Ramos (cell line): ENCODE measurements at regions not wholly inside any gene's neighbourhood (a gene's known extent, or its start where the extent isn't known, plus 50 kb on each side); places are given as distances from the start of the nearest gene placed in this dataset.

ENCODE experiments used
- in situ Hi-C: fragments of 300-500 bp; cut with MboI; formaldehyde crosslinking; loops from one replicate; pipeline ENCODE4 v1.14.3; 2022; ENCODE audit warnings: low sequenced_read_pairs; ENCODE audit not compliant: unreplicated experiment

DNA sequence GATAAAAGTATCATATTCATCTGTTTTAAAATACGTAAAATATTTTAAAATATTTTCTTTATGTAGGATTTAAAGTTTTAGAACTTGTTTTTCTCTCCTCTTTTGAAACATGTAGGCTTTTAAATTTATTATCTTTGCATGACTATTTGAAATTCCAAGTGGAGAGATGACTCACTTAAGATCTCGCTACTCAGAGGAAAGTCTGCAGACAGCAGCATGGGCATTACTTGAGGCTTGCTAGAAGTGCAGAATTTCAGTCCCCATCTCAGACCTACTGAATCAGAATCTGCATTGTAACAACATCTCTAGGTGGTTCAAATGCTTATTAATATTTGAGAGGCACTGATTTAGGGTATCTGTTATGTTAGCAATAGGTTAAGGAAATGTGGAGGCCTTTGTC lies 225.7 kb upstream of the ARX start:
- in situ Hi-C loops: no loop called here

DNA sequence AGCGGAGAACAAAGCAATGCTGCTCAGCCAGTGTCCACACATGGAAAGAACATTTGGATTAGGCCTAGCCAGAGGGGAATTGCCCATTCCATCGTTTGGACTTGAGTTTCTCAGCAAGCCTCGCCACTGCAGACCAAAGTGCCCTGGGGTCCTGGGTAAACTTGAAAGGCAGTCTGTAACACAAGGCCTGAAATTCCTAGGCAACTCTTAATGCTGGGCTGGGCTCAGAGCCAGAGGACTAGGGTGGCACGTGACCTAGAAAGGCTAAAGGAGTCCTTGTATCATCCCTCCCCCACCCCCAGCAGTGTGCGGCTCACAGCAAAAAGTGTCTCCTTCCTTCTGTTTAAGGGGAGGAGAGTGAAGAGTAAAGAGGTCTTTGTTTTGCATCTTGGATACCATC lies 210.4 kb upstream of the ARX start:
- in situ Hi-C loops: no loop called here

DNA sequence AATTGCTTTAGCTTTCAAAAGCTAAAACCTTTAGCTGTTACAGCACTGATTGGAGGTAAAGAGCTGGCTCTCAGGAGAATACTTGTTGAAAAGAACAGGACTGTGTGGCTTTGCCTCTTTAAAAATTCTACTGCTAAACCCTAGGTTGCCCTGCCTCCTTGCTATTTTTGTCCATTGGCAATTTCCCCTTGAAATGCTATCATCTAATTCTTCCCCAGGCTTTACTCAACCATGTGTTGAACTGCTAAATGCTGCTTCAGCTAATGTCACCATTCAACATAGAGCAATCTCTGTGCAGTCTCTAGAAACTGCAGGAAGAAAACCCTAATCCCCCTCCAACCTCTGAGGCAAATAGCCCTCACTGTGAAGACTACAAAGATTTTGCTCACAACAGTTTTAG lies 203.7 kb upstream of the ARX start:
- in situ Hi-C loops: no loop called here

DNA sequence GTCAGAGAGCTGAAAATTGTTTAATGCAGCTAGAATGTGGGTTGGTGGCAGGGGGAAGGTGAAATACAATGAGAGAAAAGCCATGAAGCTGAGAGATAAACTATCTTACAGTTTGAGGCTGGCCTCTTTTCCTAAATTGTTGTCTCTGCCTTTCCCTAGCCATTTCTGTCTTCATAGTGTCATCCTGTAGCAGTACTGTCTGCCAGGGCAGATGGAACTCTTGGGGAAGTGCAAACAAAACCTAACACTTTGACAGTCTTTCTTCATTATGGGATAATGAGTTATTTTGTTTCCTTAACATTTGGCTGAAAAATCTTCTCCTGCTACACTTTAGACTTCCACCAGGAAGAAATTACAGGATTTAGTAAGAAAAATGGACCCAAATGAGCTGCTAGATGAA lies 197.8 kb upstream of the ARX start:
- in situ Hi-C loops: no loop called here

DNA sequence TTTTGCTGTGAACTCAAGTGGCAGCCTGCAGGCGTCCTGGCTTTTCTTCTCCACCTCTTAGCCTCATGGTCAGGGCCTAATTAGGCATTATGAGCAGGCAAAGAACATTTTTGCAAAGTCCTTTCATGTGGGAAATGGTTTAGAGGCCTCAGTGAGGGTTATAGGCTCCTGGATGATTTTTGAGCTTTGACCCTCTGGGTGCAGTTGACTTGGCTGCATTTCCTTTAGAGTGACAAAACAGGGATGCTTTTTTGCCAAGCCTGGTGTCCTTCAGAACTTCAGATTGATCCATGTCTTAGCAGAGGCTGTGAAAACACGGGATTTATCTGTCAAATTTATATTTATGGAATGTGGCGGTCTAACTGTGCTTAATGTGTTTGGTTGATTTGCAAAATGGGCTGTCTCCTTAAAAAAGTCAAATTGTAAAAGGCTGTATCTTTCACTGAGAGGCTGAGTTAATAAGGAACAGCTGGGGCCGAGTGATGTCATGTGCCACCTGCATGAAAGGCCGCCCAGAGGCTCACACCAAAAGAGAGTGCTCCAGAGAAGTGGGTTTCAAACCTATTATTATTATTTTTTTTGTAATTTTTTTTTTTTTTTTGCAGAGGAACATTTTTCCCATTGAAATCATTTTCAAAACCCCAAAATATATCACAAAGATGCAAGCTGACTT lies 192.2 kb upstream of the ARX start:
- in situ Hi-C loops: no loop called here

DNA sequence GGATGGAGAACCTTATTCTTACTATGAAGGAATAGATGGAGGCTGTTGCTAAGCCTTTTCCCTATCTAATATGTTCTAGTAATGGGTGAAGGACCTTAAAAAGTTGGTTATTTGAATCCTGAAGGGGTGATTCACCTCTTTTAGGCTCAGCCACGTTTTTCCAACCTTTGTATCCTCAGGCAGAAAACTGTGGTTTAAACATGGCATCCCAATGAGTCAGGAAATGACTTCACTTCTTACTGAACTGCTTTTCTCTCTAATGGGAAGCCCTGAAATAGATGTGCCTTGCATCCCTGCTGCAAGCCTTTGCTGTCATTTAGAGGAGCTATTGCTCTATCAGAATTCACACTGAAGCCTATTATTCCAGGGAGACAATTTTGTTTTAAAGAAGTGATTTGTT lies 191.0 kb upstream of the ARX start:
- in situ Hi-C loops: no loop called here

DNA sequence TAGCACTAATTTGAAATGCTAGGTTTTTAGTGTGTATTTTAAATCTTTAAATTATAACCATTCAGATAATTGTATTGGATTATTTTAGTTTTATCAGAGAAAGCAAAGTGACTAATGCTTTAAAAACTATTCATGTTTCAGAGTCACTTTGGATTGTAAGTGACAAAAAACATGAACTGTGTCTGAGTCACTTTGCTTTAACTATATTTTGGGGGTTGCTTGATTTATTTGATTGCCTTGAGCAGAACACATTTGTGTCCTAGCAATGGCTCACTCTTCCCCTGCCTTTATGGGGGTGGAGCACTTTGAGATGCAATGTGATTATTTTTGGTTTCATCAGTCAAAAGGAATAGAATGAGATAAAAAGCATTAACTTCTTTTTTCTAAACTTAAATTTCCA lies 188.4 kb upstream of the ARX start:
- in situ Hi-C loops: no loop called here

DNA sequence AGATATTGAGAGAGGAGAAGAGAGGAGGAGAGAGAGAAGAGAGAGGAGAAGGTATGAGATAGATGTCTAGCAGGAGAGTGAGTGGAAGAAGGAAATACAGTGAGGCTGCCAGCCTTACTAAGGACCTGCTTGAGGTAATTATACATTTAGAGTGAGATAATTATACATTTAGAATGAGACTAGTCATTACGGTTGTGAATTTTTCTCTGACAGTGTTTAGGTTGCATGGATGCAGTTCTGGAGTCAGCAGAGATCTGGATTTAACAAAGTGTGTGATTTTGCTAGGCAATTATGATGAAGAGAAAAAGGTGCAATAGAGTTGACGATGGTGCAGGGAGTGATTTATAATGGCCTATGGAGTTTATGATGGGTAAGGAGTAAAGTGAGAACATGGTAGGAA lies 187.1 kb upstream of the ARX start:
- in situ Hi-C loops: no loop called here

DNA sequence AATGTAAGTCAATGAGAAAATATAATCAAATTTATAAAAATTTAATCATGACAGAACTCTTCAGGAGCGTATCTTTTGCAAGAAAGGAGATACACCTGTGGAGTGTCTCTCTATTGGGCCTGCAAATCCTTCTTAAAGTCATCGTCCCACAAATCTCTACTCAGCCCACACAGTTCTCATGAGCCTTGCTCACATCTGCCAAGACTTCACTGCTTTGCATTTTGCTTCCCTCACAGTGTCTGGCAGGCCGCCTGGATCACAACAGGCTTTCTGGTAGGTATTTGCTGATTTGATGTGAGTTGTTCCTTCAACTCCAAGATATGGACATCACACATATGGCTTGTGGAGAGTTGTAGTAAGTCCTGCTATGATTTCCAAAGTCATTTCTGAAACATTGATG lies 183.1 kb upstream of the ARX start:
- in situ Hi-C loops: no loop called here

DNA sequence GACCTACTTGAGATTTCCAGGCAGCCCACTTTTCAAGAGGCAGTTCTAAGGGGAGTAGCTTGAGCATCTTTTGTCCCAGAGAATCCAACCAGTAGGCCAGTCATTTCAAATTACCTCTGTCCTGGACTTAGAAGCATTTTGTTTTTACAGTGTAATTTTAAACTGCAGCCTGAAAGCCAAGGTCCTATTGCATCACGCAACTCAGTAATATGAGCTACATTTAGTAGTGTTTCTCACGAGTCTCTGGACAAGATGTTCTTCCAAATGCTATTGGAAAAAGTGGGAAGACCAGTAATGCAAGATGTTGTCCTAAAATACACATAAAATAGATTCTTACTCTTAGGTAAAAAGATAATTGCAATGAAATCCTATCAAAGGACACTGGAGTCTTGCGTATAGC lies 182.5 kb upstream of the ARX start:
- in situ Hi-C loops: no loop called here

DNA sequence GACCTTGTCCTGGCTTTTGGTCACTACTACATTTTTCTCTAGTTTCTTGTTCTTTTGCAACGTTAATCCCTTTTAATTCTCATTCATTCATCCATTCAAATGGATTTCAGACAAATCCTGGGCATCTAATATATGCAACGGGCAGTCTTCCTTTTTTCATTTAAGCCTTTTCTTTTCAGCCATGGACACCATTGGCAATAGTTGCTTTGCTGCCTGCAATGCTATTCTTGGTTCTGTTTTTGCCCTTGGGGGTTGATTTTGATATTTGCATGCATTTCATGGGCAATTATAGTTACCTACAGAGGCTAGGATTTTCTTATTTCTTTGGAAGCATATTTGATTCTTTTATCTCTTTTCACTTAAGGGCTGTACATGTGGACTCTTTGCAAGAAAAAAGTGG lies 180.5 kb upstream of the ARX start:
- in situ Hi-C loops: no loop called here

DNA sequence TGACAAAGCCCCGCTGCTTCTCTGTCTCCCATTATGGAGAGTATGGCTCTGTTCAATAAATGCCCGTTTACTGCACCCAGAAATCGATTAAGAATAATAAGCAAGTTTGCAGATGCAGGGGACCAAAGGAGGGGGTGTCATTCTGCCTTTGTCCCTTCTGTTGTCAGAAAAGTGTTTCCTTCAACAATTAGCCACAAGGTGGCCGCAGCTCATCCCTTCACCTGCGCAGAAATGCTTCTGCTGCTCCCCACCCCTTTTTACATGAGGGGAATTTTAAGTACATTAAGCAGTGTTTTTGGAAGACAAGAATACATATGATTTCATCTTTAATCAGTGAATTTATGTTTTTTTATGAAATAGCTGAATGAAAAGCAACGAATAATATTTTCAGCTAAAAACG lies 175.6 kb upstream of the ARX start:
- in situ Hi-C loops: no loop called here

DNA sequence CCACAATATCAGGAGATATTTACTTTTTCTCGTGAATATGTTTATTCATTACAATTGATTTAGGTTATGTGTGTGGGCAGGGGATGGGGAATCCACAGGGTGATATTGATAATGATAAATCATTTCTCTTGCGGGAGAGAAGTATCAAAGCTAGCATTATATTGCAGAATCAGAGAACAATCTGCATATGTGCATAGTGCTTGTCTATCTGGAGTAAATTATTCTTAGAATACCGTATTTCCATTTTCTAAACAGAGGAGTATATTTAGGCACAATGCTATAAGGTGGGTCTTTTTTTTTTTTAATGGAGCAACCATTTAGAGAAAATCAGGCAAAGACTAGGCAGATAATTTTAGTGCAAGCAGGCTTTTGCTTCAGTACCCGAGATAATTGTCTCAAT lies 166.0 kb upstream of the ARX start:
- in situ Hi-C loops: no loop called here

DNA sequence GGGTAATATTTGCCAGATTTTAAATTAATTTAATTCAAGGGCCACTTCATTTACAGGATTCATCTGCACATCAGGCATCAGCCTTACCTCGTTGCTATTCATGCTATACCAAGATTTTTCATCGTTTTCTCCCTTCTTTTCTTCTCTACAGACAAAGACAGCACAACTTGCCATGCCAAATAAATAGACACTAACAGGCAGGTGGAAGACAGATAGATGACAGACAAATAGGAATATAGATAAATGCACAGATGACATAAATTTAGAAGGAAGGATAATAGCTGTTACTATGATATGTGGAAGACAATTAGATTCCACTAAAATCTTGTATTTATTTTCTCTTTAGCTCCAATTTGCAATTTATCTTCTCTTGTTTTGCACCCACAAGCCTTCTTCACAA lies 164.5 kb upstream of the ARX start:
- in situ Hi-C loops: no loop called here

DNA sequence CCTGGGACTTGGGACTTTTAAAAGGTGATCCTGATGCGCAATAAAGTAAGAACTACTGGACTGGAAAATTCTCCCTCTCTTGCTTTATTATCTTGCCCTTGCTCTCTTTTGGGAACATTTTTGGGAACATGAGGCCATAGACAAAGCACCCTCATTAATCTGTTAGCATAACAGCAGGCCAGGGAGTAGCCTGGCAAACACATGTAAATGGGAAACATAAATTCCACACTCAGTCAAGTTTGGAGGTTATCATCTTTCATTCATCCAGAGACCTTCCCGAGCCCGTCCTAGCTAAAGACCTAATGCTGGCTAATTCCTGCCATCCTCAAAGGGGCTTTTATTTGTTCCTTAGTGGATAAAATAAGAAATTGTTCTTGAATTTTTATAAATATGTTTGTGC lies 162.8 kb upstream of the ARX start:
- in situ Hi-C loops: no loop called here

DNA sequence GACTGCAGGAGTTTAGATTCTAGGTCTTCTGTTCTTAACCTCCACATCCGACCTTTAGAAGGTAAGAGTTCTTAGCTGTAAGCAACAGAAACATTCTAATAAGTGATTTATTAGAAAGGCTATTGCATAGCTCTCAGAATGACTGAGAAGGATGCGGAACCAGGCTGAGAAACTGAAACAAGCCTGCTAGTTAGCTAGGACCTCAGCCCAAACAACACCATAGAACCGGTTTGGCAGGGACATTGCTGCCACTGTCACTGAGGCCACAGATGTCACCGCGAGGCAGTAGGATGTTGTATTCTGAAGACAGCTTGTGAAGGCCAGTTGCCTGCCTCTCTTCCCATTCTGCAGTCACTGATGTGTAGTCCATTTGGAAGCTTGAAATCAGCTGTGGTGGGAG lies 160.0 kb upstream of the ARX start:
- in situ Hi-C loops: no loop called here

DNA sequence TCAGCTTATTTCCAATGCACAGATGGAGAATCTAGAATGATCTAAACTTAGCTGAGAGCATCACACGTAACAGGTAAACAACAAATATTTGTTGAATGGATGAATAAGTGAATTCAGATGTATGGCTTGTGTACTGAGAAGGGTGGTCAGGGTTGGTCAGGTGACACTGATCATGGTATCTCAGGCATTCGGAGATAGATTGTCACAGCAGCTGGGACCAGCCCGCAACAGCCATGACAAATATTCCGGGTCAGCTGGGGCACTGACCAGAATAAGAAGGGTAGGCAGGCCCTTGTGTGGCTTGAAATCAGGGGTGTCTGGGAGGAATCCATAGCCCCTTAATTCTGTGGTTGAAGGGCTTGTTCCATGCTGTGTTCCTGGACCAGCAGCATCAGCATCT lies 159.4 kb upstream of the ARX start:
- in situ Hi-C loops: no loop called here

DNA sequence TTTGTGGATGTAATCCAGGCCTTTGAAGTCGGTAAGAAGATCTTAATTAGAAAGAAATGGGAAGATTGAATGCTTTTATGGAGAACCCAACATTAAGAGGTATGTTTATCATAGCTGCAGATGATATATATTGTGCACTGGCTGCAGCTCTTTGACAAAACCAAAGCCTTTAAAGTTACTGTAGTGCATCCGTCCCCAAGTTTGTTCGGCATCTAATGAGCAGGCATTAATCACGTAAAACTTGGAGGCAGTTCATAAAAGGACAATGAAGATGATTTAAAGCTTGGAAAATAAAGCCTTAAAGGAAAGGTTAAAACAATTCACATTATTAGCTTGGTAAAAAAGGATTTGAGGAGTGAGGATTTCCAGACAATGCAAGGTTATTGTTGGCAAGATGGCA lies 150.8 kb upstream of the ARX start:
- in situ Hi-C loops: no loop called here

DNA sequence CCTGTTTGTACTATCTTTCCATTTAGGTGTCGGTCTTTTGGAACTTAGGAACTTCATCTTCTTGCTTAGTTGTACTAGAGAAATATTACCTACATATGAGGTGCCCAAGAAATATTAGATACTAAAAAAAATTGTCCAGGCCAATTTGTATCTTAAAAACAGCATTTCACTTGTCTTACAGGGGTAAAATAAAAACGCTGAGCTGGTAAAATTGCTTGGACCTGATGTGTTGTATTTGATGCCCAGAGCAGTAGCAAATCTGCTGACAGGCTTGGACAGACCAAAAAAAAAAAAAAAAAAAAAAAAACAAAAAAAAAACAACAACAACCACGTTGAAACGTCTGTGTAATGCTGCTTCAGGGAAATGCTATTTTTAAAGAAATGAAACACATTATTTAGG lies 150.4 kb upstream of the ARX start:
- in situ Hi-C loops: no loop called here

DNA sequence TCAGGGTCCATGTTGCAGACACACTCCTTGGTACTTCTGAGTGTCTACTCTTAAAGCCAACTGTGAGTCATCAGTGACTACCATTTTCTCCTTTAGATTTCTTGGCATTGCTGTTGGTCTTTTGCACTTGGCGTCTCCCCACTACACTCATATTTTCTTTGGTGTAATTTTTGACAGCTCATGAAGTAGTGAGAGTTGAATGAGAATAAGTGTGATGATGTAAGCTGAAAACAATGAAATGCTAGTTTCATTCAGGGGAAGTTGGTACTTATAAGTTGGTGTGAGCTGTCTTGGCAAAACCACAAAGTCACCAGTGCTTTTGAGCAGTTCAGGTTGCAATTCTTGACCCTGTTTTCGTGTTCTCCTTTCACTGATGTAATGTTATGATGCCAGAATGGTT lies 142.9 kb upstream of the ARX start:
- in situ Hi-C loops: no loop called here

DNA sequence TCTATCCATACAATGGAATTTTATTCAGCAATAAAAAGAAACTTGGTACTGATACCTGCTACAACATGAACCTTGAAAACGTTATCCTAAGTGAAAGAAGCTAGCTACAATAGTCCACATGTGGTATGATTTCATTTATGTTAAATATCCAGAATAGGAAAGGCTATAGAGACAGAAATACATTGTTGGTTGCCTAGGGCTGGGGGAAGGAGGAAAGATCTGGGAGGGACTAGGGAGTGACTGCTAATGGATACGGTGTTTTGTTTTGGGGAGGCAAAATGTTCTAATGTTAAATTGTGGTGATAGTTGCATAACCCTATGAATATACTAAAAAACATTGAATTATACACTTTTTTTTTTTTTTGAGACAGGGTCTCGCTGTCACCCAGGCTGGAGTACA lies 141.1 kb upstream of the ARX start:
- in situ Hi-C loops: no loop called here

DNA sequence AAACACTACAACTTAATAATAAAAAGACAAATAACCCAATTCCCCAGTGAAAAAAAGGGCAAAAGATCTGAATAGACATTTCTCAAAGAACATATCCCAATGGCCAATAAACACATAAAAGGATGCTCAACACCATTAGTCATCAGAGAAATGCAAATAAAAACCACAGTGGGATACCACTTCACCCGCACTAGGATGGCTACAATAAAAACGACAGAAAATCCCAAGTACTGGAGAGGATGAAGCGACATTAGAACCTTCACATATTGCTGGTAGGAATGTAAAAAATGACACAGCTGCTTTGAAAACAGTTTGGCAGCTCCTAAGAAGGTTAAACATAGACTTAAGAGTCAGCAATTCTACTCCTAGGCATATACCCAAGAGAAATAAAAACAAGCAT lies 140.6 kb upstream of the ARX start:
- in situ Hi-C loops: no loop called here

DNA sequence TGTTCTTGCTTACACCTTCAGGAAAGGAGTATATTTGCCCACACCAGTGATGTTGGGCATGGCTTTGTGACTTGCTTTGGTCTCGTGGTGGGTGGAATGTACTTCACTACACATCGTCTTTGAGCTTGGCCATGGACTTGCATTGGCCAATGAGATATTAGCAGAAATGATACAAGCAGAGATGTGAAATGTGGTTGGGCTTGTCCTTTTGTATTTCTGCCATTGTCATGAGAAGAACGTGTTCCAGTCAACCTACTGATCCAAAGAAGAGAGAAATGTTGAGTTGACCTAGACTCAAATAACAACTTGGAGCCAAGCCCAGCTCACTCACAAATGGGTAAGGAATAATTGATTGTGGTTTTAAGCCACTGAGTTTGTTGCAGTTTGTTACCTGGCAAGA lies 138.4 kb upstream of the ARX start:
- in situ Hi-C loops: no loop called here
